ENCODE measurements at regions not wholly inside any gene's neighbourhood (a gene's known extent, or its start where the extent isn't known, plus 50 kb on each side); places are given as distances from the start of the nearest gene placed in this dataset.
"Not testable (repeated sequence)": the region's sequence is repeated elsewhere in the genome, so short reads cannot be mapped to it uniquely, and the experiment has no call there.

GRCh38 chr17:71762526-71762925 lies 358.3 kb upstream of the SOX9 start:
- Histone ChIP-seq H3K9ac (ENCODE audit: low read length) (no peak overlapping the region), H3K4me1 (ENCODE audit: control insufficient read depth, insufficient read depth, low read length) (peaks cover 6% of the 10 kb centered on the region), H3K36me3 (ENCODE audit: control insufficient read depth, insufficient read depth, low read length) (no peaks in the 10 kb centered on the region), H3K9me3 (ENCODE audit: control insufficient read depth, low read length) (no peaks in the 10 kb centered on the region), H3K4me3 (ENCODE audit: low read length) (no peak overlapping the region), H3K27me3 (ENCODE audit: control insufficient read depth, insufficient read depth, low read length) (no peaks in the 10 kb centered on the region)

DNA sequence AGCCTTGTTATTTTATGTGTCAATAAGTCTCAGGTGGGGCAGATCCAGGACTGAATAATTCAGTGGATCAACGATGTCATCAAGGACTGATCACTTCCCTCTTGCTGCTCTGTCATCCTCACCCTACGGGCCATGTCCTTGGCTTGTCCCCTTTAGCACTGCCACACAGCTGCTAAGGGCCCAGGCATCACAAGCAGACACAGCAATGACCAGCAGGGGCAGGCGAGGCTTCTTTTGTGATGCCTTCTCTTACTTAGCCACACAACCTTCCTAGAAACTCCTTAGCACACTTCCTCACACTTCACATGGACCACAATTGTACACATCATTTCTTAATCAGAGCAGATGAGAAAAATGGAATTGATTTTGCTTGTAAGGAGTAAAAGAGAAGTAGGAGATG lies 356.3 kb upstream of the SOX9 start:
- H3K9me3 ChIP-seq (ENCODE audit: control insufficient read depth, low read length): no peaks in the 10 kb centered on the region
- H3K9ac ChIP-seq (ENCODE audit: low read length): no peak overlapping the region
- peaks cover 6% of the 10 kb centered on the region for H3K4me1 ChIP-seq (ENCODE audit: control insufficient read depth, insufficient read depth, low read length)
- H3K36me3 ChIP-seq (ENCODE audit: control insufficient read depth, insufficient read depth, low read length): no peaks in the 10 kb centered on the region
- no peak overlapping the region for H3K4me3 ChIP-seq (ENCODE audit: low read length)
- H3K27me3 ChIP-seq (ENCODE audit: control insufficient read depth, insufficient read depth, low read length): no peaks in the 10 kb centered on the region

DNA sequence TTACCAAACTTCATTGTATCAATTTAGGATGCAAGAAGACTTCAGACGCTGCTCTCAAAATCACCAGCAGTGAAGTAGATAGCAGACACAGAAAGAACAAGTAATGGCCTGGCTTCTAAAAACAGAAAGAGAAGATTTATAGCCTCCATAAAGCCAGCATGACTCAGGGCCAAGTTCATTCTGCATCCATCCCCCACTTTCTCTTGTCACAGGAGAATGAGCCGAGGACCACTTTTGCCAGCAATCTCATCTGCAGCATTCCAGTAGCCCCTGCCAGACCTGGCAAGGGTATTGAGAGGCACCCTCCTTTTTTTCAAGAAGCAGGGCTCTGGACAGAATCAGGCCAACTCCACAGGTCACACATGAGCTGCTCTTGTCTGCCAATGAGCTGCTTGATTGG lies 355.4 kb upstream of the SOX9 start:
- Histone ChIP-seq H3K4me3 (ENCODE audit: low read length) (no peak overlapping the region), H3K36me3 (ENCODE audit: control insufficient read depth, insufficient read depth, low read length) (no peaks in the 10 kb centered on the region), H3K9ac (ENCODE audit: low read length) (no peak overlapping the region), H3K9me3 (ENCODE audit: control insufficient read depth, low read length) (no peaks in the 10 kb centered on the region), H3K27me3 (ENCODE audit: control insufficient read depth, insufficient read depth, low read length) (no peaks in the 10 kb centered on the region), H3K4me1 (ENCODE audit: control insufficient read depth, insufficient read depth, low read length) (peaks cover 6% of the 10 kb centered on the region)

DNA sequence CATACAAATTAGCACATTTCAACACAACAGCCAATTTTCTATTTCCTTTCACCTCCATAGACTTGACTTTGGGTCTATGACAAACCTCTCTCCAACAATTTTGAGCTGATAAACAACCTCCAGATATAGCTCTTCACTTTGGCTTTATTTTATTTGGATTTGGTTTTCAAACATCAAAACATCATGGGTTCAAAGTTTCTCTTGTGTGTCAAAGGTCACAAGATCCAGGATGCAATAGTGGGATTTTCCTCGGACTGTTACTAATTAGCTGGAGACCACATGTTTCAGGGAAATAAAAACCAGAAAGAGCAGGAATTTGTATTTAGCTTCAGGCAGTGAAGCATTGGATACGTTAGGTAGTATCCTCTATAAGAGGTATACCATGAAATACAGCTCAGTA lies 351.0 kb upstream of the SOX9 start:
- H3K36me3 ChIP-seq (ENCODE audit: control insufficient read depth, insufficient read depth, low read length): no peaks in the 10 kb centered on the region
- H3K9ac ChIP-seq (ENCODE audit: low read length): no peak overlapping the region
- H3K4me3 ChIP-seq (ENCODE audit: low read length): no peak overlapping the region
- H3K9me3 ChIP-seq (ENCODE audit: control insufficient read depth, low read length): no peaks in the 10 kb centered on the region
- no peaks in the 10 kb centered on the region for H3K27me3 ChIP-seq (ENCODE audit: control insufficient read depth, insufficient read depth, low read length)
- H3K4me1 ChIP-seq (ENCODE audit: control insufficient read depth, insufficient read depth, low read length): no peaks in the 10 kb centered on the region

- H3K9me3 ChIP-seq (ENCODE audit: control insufficient read depth, low read length): no peaks in the 10 kb centered on the region
- H3K36me3 ChIP-seq (ENCODE audit: control insufficient read depth, insufficient read depth, low read length): no peaks in the 10 kb centered on the region
- H3K4me1 ChIP-seq (ENCODE audit: control insufficient read depth, insufficient read depth, low read length): no peaks in the 10 kb centered on the region
- no peaks in the 10 kb centered on the region for H3K27me3 ChIP-seq (ENCODE audit: control insufficient read depth, insufficient read depth, low read length)
- H3K4me3 ChIP-seq (ENCODE audit: low read length): no peak overlapping the region
- H3K9ac ChIP-seq (ENCODE audit: low read length): no peak overlapping the region
These were observed 343.7 kb upstream of the SOX9 start for GRCh38 chr17:71777048-71777640.

DNA sequence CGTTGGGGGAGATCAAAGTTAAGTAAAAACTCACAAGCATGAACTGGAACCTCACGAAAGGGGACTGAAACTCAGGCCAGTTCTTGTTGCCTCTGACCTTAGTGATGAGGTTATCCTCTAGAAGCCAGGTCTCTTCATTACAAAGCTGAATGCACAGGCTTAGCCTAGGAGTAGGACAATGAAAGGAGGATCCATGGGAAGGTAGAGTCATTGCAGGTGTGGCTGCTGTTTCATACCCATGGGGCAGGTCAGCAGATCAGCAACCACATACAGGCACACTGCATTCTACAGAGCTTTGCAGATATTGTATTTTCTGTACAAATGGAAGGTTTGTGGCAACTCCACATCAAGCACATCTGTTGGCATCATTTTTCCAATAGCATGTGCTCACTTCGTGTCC lies 341.3 kb upstream of the SOX9 start:
- Histone ChIP-seq H3K9me3 (ENCODE audit: control insufficient read depth, low read length) (no peaks in the 10 kb centered on the region), H3K4me1 (ENCODE audit: control insufficient read depth, insufficient read depth, low read length) (no peaks in the 10 kb centered on the region), H3K9ac (ENCODE audit: low read length) (no peak overlapping the region), H3K4me3 (ENCODE audit: low read length) (no peak overlapping the region), H3K36me3 (ENCODE audit: control insufficient read depth, insufficient read depth, low read length) (no peaks in the 10 kb centered on the region), H3K27me3 (ENCODE audit: control insufficient read depth, insufficient read depth, low read length) (no peaks in the 10 kb centered on the region)

DNA sequence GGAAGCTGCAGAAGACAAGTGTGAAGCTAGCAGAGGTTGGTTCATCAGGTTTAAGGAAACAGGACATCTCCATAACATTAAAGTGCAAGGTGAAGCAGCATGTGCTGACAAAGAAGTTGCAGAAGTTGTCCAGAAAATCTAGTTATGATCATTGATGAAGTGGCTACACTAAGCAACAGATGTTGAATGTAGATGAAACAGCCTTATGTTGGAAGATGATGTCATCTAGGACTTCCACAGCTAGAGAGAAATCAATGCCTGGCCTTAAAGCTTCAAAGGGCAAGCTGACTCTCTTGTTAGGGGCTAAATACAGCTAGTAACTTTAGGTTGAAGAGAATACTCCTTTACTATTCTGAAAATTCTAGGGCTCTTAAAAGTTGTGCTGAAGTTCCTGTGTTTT lies 340.2 kb upstream of the SOX9 start:
- H3K4me3 ChIP-seq (ENCODE audit: low read length): no peak overlapping the region
- no peaks in the 10 kb centered on the region for H3K9me3 ChIP-seq (ENCODE audit: control insufficient read depth, low read length)
- H3K27me3 ChIP-seq (ENCODE audit: control insufficient read depth, insufficient read depth, low read length): no peaks in the 10 kb centered on the region

GRCh38 chr17:71782021-71782420 lies 338.8 kb upstream of the SOX9 start:
- not testable (repeated sequence) for H3K36me3 ChIP-seq (ENCODE audit: control insufficient read depth, insufficient read depth, low read length); H3K27me3 ChIP-seq (ENCODE audit: control insufficient read depth, insufficient read depth, low read length); H3K9ac ChIP-seq (ENCODE audit: low read length); H3K9me3 ChIP-seq (ENCODE audit: control insufficient read depth, low read length); H3K4me3 ChIP-seq (ENCODE audit: low read length); H3K4me1 ChIP-seq (ENCODE audit: control insufficient read depth, insufficient read depth, low read length)

More for the DNA sequence above, 340.2 kb upstream of the SOX9 start:
- Histone ChIP-seq H3K36me3 (ENCODE audit: control insufficient read depth, insufficient read depth, low read length) (no peaks in the 10 kb centered on the region), H3K4me1 (ENCODE audit: control insufficient read depth, insufficient read depth, low read length) (no peaks in the 10 kb centered on the region), H3K9ac (ENCODE audit: low read length) (no peak overlapping the region)

DNA sequence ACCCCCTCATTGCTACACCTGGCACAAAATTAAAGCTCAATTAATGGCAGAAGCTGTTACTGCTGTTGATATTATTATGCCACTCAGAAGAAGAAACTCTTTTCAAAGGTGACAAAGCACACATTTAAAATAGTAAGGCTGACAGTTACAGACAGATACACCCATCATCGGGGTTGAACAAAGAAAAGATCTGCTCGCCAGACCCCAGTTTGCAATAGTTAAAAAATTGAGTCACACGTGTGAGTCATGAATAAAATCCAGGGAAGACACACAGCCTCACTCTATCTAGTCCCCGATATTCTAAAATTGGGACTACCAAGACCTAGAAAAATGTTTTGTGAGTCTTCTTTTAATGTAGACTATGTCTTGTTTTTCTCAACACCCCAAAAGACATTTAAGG lies 330.0 kb upstream of the SOX9 start:
- no peaks in the 10 kb centered on the region for H3K36me3 ChIP-seq (ENCODE audit: control insufficient read depth, insufficient read depth, low read length)
- H3K27me3 ChIP-seq (ENCODE audit: control insufficient read depth, insufficient read depth, low read length): no peaks in the 10 kb centered on the region
- H3K4me3 ChIP-seq (ENCODE audit: low read length): no peak overlapping the region
- H3K4me1 ChIP-seq (ENCODE audit: control insufficient read depth, insufficient read depth, low read length): no peaks in the 10 kb centered on the region
- H3K9ac ChIP-seq (ENCODE audit: low read length): no peak overlapping the region
- no peaks in the 10 kb centered on the region for H3K9me3 ChIP-seq (ENCODE audit: control insufficient read depth, low read length)

GRCh38 chr17:71791311-71791710 lies 329.5 kb upstream of the SOX9 start:
- Histone ChIP-seq H3K9ac (ENCODE audit: low read length) (no peak overlapping the region), H3K36me3 (ENCODE audit: control insufficient read depth, insufficient read depth, low read length) (no peaks in the 10 kb centered on the region), H3K27me3 (ENCODE audit: control insufficient read depth, insufficient read depth, low read length) (no peaks in the 10 kb centered on the region), H3K4me3 (ENCODE audit: low read length) (no peak overlapping the region), H3K4me1 (ENCODE audit: control insufficient read depth, insufficient read depth, low read length) (no peaks in the 10 kb centered on the region), H3K9me3 (ENCODE audit: control insufficient read depth, low read length) (no peaks in the 10 kb centered on the region)

DNA sequence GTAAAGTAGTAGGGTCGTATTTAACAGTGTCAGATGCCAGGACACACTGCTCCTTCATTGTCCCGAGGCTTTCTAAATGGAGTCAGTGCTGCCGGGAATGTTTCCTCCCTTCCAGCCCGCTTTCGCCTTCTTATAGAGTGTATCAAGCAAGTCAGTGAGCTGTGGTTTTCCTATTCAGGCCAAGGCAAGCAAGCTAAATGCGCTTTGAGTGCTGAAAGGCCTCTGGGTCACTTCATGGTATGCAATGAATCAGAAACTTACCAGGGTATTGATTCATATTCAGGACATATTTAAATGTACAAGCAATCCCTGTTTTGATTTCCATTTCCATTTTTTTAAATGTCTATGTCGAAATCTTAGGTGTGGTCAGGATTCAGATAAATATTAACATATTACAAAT lies 327.9 kb upstream of the SOX9 start:
- no peaks in the 10 kb centered on the region for H3K36me3 ChIP-seq (ENCODE audit: control insufficient read depth, insufficient read depth, low read length)
- no peaks in the 10 kb centered on the region for H3K27me3 ChIP-seq (ENCODE audit: control insufficient read depth, insufficient read depth, low read length)
- no peak overlapping the region for H3K9ac ChIP-seq (ENCODE audit: low read length)
- no peak overlapping the region for H3K4me3 ChIP-seq (ENCODE audit: low read length)
- no peaks in the 10 kb centered on the region for H3K9me3 ChIP-seq (ENCODE audit: control insufficient read depth, low read length)
- H3K4me1 ChIP-seq (ENCODE audit: control insufficient read depth, insufficient read depth, low read length): no peaks in the 10 kb centered on the region

DNA sequence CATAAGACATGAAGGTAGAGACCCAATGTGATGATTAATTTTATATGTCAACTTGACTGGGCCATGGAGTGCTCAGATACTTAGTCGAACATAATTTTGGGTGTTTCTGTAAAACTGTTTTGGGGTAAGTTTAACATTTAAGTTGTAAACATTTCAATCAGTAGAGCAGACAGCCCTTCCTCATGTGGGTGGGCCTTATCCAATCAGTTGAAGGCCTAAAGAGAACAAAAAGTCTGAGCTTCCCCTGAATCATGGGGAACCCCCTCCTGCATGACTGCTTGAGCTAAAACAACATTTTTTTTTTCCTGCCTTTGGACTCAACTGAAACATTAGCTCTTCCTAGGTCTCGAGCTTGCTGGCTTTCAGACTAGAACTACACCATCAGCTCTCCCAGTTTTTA lies 327.3 kb upstream of the SOX9 start:
- H3K36me3 ChIP-seq (ENCODE audit: control insufficient read depth, insufficient read depth, low read length): no peaks in the 10 kb centered on the region
- no peak overlapping the region for H3K4me3 ChIP-seq (ENCODE audit: low read length)
- no peak overlapping the region for H3K9ac ChIP-seq (ENCODE audit: low read length)
- no peaks in the 10 kb centered on the region for H3K27me3 ChIP-seq (ENCODE audit: control insufficient read depth, insufficient read depth, low read length)
- no peaks in the 10 kb centered on the region for H3K9me3 ChIP-seq (ENCODE audit: control insufficient read depth, low read length)
- H3K4me1 ChIP-seq (ENCODE audit: control insufficient read depth, insufficient read depth, low read length): no peaks in the 10 kb centered on the region

GRCh38 chr17:71798701-71799100 lies 322.1 kb upstream of the SOX9 start:
- H3K9me3 ChIP-seq (ENCODE audit: control insufficient read depth, low read length): no peaks in the 10 kb centered on the region

More at GRCh38 chr17:71798701-71799100, 322.1 kb upstream of the SOX9 start:
- Histone ChIP-seq H3K9ac (ENCODE audit: low read length) (no peak overlapping the region), H3K4me1 (ENCODE audit: control insufficient read depth, insufficient read depth, low read length) (no peaks in the 10 kb centered on the region), H3K27me3 (ENCODE audit: control insufficient read depth, insufficient read depth, low read length) (no peaks in the 10 kb centered on the region), H3K36me3 (ENCODE audit: control insufficient read depth, insufficient read depth, low read length) (no peaks in the 10 kb centered on the region), H3K4me3 (ENCODE audit: low read length) (no peak overlapping the region)

Data from mucosa of stomach (tissue), 1 donor.